Neural progenitor cell (in vitro differentiated cells): ENCODE measurements at regions not wholly inside any gene's neighbourhood (a gene's known extent, or its start where the extent isn't known, plus 50 kb on each side); places are given as distances from the start of the nearest gene placed in this dataset.

Experiments
- DNase-seq: peaks from one replicate; pipeline ENCODE4 v3.0.0-alpha.2; 2016; ENCODE audit warnings: low spot score
- H2AFZ ChIP-seq: fragments of 200-600 bp; sonication (generic); replicated peaks from 2 replicates; pipeline ENCODE4 v1.6.1; 2016; ENCODE audit warnings: antibody characterized with exemption
- H3F3A ChIP-seq: fragments of 200-600 bp; sonication (generic); 2 replicates; pipeline ENCODE4 v1.6.1; 2016; ENCODE audit warnings: antibody characterized with exemption, low read depth
- H3K27ac ChIP-seq: fragments of 200-600 bp; sonication (generic); 2 replicates; pipeline ENCODE4 v1.5.1; 2016; ENCODE audit warnings: mild to moderate bottlenecking
- H3K27me3 ChIP-seq: fragments of 200-600 bp; sonication (generic); 2 replicates; pipeline ENCODE4 v1.6.1; 2016; ENCODE audit warnings: mild to moderate bottlenecking, moderate library complexity
- H3K36me3 ChIP-seq: fragments of 200-600 bp; sonication (generic); 2 replicates; pipeline ENCODE4 v1.5.1; 2016
- H3K4me1 ChIP-seq: fragments of 200-600 bp; sonication (generic); 2 replicates; pipeline ENCODE4 v1.6.1; 2016; ENCODE audit warnings: mixed run types
- H3K4me2 ChIP-seq: fragments of 200-600 bp; sonication (generic); 2 replicates; pipeline ENCODE4 v1.6.1; 2016
- H3K4me3 ChIP-seq: fragments of 200-600 bp; sonication (generic); 2 replicates; pipeline ENCODE4 v1.5.1; 2016
- H3K79me2 ChIP-seq: fragments of 200-600 bp; sonication (generic); 2 replicates; pipeline ENCODE4 v1.6.1; 2016; ENCODE audit warnings: low read depth
- H3K9ac ChIP-seq: fragments of 200-600 bp; sonication (generic); 2 replicates; pipeline ENCODE4 v1.6.1; 2016
- H3K9me3 ChIP-seq: fragments of 200-600 bp; sonication (generic); 2 replicates; pipeline ENCODE4 v1.5.1; 2016; ENCODE audit warnings: low read depth
- H4K20me1 ChIP-seq: fragments of 200-600 bp; sonication (generic); 2 replicates; pipeline ENCODE4 v1.6.1; 2016; ENCODE audit warnings: low read depth
- H3K27ac Mint-ChIP-seq: 3 replicates; pipeline ENCODE4 v1.8.0; 2021; ENCODE audit warnings: mixed read lengths
- H3K27me3 Mint-ChIP-seq: 2 replicates; pipeline ENCODE4 v1.8.0; 2022; ENCODE audit warnings: low read depth, mild to moderate bottlenecking, inconsistent platforms, moderate library complexity, mixed read lengths; ENCODE audit not compliant: insufficient read depth
- H3K36me3 Mint-ChIP-seq: 3 replicates; pipeline ENCODE4 v1.8.0; 2021; ENCODE audit warnings: mixed read lengths
- H3K4me1 Mint-ChIP-seq: 3 replicates; pipeline ENCODE4 v1.8.0; 2021; ENCODE audit warnings: mixed read lengths
- H3K4me3 Mint-ChIP-seq: 3 replicates; pipeline ENCODE4 v1.8.0; 2021; ENCODE audit warnings: mild to moderate bottlenecking, moderate library complexity, mixed read lengths
- H3K9me3 Mint-ChIP-seq: 3 replicates; pipeline ENCODE4 v1.8.0; 2020; ENCODE audit warnings: mixed read lengths
- EZH2 ChIP-seq: fragments of 200-600 bp; sonication (generic); IDR thresholded peaks from 2 replicates; pipeline ENCODE4 v1.6.1; 2017; ENCODE audit warnings: antibody characterized with exemption, mild to moderate bottlenecking, moderate library complexity
- EZH2phosphoT487 ChIP-seq: fragments of 200-600 bp; sonication (generic); IDR thresholded peaks from 2 replicates; pipeline ENCODE4 v1.6.1; 2017; ENCODE audit warnings: antibody characterized with exemption
- TF ChIP-seq, protein P1 (sequence below): fragments of 200-600 bp; sonication (generic); IDR thresholded peaks from 2 replicates; pipeline ENCODE4 v1.5.1; 2017; ENCODE audit warnings: antibody characterized with exemption, mild to moderate bottlenecking

DNA sequence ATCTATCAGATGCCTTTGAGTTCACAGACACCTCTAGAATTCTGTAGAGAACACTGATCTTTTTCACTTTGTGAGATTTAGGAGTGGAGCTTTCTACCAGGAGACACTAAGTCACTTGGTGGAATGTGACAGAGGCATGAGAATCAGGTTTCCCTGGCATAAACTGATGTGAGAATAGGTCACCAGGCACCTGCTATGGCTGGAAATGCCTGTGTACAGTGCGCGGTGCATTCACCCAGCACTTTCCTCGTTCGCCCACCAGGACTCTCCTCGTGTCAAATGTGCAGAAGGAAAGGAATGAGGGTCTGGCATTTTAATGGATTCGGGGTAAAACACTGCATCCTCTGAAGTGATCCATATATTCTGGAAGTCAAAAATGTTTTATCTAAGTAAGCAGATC, 281.8 kb upstream of the TUT7 start:
- peaks cover 8% of the 10 kb centered on the region for H3K9me3 Mint-ChIP-seq
- H3K27me3 ChIP-seq: no peaks in the 10 kb centered on the region

DNA sequence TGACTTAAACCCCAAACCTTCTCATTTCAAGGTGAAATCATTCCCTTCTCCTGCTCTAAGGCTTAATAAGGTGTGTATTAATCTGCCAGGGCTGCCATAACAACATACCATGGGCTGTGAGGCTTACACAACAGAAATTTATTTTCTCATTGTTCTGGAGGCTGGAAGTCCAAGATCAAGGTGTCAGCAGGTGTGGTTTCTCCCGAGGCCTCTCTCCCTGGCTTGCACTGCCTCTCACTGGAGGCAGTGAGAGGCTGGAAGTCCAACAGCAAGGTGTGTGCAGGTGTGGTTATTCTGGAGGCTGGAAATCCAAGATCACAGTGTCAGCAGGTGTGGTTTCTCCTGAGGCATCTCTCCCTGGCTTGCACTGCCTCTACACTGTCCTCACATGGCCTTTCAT, 280.3 kb upstream of the TUT7 start:
- Histone ChIP-seq H3K9ac (no peak overlapping the region), H3K36me3 (no peaks in the 10 kb centered on the region), H2AFZ (no peak overlapping the region), H3K4me1 (peaks cover 16% of the 10 kb centered on the region), H3K79me2 (no peaks in the 10 kb centered on the region), H3K27ac (no peak overlapping the region), H3K9me3 (no peaks in the 10 kb centered on the region), H3K27me3 (no peaks in the 10 kb centered on the region), H4K20me1 (no peaks in the 10 kb centered on the region), H3F3A (peaks cover 13% of the 10 kb centered on the region), H3K4me3 (no peak overlapping the region), H3K4me2 (no peak overlapping the region)
- no peak for TF ChIP-seq EZH2phosphoT487
- TF ChIP-seq EZH2: no peak
- TF ChIP-seq, protein P1, sequence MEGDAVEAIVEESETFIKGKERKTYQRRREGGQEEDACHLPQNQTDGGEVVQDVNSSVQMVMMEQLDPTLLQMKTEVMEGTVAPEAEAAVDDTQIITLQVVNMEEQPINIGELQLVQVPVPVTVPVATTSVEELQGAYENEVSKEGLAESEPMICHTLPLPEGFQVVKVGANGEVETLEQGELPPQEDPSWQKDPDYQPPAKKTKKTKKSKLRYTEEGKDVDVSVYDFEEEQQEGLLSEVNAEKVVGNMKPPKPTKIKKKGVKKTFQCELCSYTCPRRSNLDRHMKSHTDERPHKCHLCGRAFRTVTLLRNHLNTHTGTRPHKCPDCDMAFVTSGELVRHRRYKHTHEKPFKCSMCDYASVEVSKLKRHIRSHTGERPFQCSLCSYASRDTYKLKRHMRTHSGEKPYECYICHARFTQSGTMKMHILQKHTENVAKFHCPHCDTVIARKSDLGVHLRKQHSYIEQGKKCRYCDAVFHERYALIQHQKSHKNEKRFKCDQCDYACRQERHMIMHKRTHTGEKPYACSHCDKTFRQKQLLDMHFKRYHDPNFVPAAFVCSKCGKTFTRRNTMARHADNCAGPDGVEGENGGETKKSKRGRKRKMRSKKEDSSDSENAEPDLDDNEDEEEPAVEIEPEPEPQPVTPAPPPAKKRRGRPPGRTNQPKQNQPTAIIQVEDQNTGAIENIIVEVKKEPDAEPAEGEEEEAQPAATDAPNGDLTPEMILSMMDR: no peak
- Mint-ChIP-seq H3K27me3 (peaks cover 7% of the 10 kb centered on the region), H3K27ac (no peak overlapping the region), H3K4me1 (peaks cover 47% of the 10 kb centered on the region), H3K9me3 (peaks cover 8% of the 10 kb centered on the region), H3K4me3 (no peak overlapping the region), H3K36me3 (no peaks in the 10 kb centered on the region)
- DNase-seq: no peak

More for the DNA sequence above, 281.8 kb upstream of the TUT7 start:
- Histone ChIP-seq H3K79me2 (no peaks in the 10 kb centered on the region), H3F3A (peaks cover 13% of the 10 kb centered on the region), H3K36me3 (no peaks in the 10 kb centered on the region), H3K9me3 (no peaks in the 10 kb centered on the region), H3K4me2 (no peak overlapping the region), H3K4me3 (no peak overlapping the region), H2AFZ (no peak overlapping the region), H3K27ac (no peak overlapping the region), H3K4me1 (peaks cover 25% of the 10 kb centered on the region), H3K9ac (no peak overlapping the region), H4K20me1 (no peaks in the 10 kb centered on the region)
- Mint-ChIP-seq H3K27ac (peak overlapping the region; percentile 55), H3K36me3 (no peaks in the 10 kb centered on the region), H3K4me1 (peaks cover 54% of the 10 kb centered on the region), H3K4me3 (peak overlapping the region; percentile 44), H3K27me3 (peaks cover 7% of the 10 kb centered on the region)
- DNase-seq: no peak
- TF ChIP-seq EZH2 (no peak), EZH2phosphoT487 (no peak)
- TF ChIP-seq, protein P1: no peak

DNA sequence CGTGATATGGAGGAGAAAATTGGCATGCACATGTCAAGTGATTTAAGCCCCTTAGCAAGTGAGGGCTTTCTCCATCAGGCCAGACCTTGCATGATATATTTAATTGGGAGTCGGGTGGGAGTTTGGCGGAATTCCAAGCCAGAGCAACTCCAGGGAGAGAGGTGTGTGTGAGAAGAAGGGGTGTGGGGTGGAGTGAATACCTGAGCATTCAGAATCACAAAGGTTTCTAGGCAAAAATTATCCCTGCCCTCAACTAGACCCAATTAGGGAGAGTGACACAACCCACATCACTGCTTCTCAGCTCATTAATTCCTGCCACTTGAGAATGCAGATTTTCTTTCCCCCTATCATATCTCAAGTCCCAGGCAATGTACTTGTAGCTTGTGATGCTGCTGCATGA, 279.7 kb upstream of the TUT7 start:
- peaks cover 16% of the 10 kb centered on the region for H3K4me1 ChIP-seq
- no peak overlapping the region for H3K9ac ChIP-seq
- H3K27me3 Mint-ChIP-seq: peaks cover 7% of the 10 kb centered on the region
- no peak overlapping the region for H3K4me3 ChIP-seq
- no peaks in the 10 kb centered on the region for H3K79me2 ChIP-seq
- H3K36me3 ChIP-seq: no peaks in the 10 kb centered on the region
- peaks cover 47% of the 10 kb centered on the region for H3K4me1 Mint-ChIP-seq
- no peaks in the 10 kb centered on the region for H3K27me3 ChIP-seq
- no peak overlapping the region for H3K4me3 Mint-ChIP-seq
- no peaks in the 10 kb centered on the region for H3K9me3 ChIP-seq
- no peak overlapping the region for H3K27ac ChIP-seq
- no peaks in the 10 kb centered on the region for H4K20me1 ChIP-seq
- TF ChIP-seq EZH2phosphoT487 (no peak), EZH2 (no peak)
- TF ChIP-seq, protein P1: no peak
- no peak overlapping the region for H3K4me2 ChIP-seq
- peaks cover 13% of the 10 kb centered on the region for H3F3A ChIP-seq
- peak overlapping the region; percentile 66 for H3K27ac Mint-ChIP-seq
- peaks cover 8% of the 10 kb centered on the region for H3K9me3 Mint-ChIP-seq
- DNase-seq: no peak
- no peak overlapping the region for H2AFZ ChIP-seq
- no peaks in the 10 kb centered on the region for H3K36me3 Mint-ChIP-seq
